GM18511 (cell line): ENCODE measurements at regions not wholly inside any gene's neighbourhood (a gene's known extent, or its start where the extent isn't known, plus 50 kb on each side); places are given as distances from the start of the nearest gene placed in this dataset.
"Not testable (repeated sequence)": the region's sequence is repeated elsewhere in the genome, so short reads cannot be mapped to it uniquely, and the experiment has no call there.

ENCODE experiments used
- ATAC-seq: cut with Tn5 transposase; IDR thresholded peaks from one replicate; pipeline ENCODE4 v1.9.1; 2021; ENCODE audit warnings: mild to moderate bottlenecking, moderate library complexity; ENCODE audit not compliant: unreplicated experiment

DNA sequence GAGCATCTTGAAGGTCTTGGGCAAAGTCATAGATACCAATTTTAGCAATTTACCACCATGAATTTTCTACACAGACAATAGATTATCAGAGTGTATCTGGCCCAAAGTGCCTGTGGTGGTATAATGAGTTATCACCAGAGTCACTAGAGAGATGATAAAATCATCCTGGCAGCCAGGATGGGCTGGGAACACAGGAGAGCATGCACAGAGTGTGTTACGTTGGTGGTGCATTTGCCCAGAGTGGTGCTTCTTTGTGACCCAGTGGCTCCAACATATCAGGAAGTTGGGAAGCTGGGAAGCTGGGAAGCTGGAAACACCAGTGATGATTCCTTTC lies 236.7 kb upstream of the PROX1 start:
- no peak for ATAC-seq

DNA sequence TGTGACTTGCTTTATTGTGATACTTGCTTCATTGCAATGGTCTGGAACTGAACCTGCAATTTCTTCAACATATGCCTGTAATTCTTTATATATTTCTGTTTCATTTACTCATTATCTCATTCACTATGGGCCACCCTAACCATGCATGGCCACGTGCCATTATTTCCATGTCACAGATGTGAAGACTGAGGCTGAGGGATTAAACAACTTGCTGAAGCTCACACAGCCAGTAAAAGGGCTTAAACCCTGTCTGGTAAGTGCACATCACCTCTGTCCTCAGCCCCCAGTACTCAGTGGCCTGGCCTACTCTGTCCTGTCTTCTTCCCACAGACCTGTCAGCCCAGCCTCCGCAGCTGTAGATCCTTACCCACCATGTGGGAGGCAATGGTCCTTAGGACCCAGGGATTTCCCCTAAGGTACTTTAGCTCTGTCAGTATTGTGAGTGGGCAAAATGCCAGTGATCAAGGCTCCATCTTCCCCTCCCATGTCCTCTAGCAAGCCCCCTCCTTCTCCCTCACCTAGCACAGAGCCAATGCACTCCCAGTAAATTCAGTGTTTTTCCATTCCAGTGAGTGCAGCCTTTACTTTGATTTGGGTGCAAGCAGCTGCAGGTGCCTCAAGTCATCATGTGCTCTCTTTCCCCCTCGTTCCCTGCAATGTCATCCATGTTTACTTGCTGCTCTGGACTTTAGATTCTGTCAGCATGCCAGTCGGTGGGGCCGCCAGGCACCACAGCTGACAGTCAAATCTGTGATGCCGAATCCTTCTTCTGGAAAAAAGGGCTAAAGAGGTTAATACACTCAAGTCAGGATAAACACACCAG lies 228.2 kb upstream of the PROX1 start:
- no peak for ATAC-seq

DNA sequence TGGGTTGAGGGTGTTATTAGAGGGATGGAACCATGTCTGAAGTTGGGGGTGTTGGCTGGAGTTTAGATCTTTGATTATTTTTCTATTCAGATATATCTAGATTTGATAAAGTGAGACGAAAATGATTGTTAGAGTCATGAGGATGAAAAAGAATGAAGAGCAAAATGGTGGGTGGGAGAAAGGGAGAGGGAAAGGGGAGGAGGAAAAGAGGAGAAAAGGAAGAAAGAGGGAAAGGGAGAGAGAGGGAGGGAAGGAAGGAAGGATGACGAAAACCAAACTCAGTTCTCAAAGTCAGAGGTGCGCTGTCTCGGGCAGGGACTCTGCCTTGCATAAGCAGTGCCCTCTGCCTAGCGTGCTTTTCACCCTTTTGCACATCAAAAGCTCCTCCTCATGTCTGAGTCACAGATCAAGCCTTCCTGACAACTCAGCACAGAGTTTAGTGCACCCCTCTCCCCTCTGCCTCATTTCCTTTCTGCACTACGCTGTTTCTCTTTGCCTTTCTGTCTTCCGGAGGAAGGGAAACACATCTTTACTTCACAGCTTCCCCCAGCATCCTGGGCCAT lies 225.8 kb upstream of the PROX1 start:
- ATAC-seq, result no peak

DNA sequence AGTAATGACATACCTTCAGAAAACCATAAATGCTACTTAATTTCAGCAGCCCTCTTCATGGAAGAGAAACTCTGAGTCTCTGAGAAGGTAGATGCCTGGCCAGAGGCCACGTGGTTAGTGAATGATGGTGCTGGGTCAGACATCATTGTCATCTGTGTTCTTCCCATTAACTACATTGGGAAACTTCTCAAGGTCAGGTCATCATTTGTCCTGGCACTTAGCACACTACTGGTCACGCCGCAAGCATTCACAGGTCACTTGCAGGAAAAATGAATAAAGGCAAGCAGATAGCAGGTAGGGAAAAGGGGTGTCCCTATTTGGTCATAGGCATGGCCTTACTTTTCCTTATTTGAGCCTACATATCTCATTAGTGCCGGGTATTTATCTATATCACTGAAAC lies 220.1 kb upstream of the PROX1 start:
- no peak for ATAC-seq

DNA sequence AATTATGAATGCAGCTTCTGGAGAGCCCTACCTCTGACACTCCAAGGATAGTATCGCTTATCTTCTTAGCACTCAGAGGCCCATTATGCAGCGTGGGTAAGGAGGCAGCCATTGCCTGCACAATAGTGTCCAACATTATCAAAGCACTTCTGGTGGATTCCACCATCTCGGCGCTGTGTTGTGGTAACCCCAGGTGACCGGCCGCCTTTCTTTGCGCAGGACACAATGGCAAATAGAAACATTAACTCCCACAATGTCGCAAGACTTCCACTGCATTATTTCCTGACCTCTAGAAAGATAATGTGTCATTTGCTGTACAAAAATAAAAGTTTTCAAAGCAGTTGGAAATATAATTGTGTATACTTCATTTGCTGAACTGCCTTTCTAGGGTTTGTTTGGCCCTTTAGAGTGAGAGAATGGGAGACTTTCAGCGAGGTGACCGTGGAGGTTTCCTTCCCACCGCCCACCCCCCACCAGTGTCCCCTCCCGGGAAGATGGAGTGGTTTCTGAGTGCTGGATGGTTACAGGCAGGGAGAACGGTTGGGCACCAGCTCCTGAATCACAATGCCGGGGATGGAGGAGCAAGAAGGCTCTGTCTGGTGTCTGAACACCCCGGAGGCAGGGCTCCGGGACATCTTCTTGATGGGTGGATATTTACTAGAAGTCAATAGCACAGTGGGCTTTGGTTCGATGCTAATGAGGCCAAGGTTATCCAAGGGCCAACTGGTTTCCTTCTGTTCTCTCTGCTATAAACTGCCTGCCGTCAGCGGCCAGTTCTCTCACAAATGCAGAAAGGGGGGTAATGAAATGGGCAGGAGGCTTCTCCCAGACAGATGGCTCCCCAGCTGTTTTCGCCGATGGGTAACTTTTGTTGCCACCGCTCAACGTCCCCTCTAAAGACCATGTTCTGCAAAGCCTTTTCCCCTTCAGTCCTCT lies 215.4 kb upstream of the PROX1 start:
- ATAC-seq, result no peak

DNA sequence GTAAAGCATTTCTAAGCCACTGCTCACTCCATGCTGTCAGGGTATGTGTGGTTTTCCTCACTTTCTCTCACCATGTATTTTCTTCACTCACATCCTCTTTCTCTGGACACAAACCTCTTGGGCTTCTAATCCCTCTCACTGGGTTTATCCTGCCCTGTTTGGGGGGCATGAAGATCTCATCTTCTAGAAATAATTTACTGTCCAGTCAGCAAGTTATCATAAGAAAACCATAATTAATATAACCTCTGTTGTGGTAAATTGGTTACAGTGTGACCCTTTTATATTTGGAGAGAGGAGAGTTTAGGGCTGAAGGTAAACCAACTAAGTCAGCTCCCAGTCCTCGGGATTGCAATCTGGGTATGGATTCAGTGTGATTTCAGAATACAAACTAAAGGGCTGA lies 213.8 kb upstream of the PROX1 start:
- ATAC-seq, result no peak

DNA sequence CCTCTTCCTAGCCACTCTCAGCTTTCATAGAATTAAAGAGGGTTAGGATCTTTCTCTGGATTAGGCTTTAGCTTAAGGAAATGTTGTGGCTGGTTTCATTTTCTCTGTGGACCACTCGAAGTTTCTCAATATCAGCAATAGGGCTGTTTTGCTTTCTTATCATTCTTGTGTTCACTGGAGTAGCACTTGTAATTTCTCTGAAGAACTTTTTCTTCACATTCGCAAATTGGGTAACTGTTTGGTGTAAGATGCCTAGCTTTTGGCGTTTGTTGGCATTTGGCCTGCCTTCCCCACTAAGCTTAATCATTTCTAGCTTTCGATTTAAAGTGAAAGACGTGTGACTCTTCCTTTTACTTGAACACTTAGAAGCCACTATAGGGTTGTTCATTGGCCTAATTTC lies 210.8 kb upstream of the PROX1 start:
- no peak for ATAC-seq

DNA sequence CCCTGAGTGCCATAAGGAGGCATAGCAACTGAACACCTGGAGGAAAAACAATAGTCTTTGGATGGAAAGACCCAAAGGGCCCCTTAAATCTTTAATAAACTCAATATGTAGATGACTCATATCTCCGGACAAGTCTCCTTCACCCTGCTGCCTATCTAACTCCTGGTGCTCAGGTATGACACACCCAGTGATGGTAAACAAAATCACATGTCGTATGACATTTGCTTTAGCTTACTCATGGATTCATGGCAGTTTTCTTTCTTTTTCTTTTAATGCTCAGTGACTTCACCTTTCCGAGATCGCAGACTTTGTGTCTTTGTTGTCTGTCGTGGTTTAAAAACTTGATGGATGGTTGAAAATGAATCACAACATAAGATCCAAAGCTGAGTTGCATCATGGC lies 208.5 kb upstream of the PROX1 start:
- no peak for ATAC-seq

DNA sequence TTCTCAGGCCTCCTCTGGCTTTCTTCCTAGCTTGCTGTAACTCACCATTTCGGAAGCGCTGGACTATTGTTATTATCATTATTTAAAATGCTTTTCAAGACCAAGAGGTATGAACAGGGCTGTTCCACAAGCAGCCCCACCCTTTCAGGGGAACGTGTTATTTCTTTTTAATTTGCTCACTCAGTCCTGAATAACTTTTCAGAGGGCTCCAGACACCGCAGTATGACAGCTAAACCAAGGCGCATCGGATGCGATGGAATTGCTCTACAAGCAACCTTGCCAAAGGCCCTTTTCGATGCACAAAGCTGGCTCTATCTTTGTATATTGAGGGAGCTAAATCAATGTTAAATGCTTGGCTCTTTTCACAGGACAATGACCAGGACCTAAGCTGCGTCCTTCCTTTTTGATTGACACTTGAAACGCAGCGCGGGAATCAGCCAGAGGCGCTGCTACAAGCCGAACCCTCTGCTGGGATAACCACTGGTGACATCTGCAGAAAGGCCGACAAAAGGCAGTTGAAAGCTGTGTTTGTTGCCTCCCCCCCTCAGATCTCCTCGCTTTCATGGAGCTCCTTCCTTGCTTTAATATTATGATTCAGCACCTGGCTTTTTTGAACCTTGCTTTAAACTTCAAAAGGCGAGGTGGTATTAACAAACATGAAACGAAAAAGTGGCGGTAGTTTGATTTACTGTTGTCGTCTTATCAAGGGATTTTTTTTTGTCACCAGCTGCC lies 204.7 kb upstream of the PROX1 start:
- no peak for ATAC-seq

DNA sequence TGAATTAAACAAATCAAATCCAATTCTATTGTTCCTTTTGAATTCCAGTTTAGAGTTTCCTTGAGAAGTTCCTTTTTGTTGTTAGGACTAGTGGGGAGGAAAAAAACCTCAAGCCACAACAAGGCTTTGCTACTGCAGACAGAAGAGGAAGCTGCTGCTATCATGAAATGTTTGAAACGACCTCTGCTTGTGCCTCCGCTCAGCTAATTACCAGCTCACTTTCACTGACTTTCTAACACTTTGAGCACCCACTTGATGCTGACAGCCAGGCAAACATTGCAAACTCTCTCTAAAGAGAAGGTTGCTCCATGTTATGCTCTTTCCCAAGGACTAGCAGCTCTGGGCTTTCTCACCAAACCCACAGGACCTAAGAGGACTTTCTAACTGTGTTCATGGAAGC lies 203.9 kb upstream of the PROX1 start:
- no peak for ATAC-seq

DNA sequence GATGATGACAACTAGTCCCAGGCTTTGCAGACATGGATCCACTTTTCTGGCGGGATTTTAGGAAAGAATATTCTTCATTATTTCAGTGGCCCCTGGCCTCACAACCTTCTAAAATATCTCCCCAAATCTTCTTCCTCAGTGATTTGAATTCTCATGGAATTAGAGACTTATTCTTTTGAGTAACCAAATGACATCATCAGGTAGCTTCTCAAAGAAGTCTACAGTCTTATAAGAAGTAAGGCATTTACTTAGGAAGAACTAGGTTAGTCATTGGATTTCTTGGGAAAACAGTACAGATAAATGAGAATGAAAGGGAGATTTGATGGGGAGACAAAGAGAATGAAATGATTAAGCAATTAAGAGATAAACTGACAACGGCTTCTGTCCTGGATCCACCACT lies 201.1 kb upstream of the PROX1 start:
- ATAC-seq, result no peak

DNA sequence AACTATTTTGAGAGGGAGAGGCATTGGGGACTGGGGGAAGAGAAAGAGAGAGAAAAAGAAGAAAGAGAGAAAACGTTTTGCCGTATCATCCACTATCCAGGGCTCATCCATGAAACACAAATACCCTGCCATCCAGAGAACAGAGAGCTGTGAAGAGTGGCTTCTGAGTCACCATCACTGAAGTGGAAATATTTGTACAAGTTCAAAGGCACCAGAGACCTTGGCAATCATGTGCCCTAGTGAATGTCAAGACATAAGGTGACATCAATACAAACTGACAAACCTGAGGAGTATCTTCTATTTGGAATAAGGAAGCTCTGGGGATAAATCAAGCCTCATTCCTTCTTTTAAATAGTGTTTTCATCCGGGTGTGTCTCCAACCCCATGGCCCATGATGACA lies 197.2 kb upstream of the PROX1 start:
- ATAC-seq, result no peak

DNA sequence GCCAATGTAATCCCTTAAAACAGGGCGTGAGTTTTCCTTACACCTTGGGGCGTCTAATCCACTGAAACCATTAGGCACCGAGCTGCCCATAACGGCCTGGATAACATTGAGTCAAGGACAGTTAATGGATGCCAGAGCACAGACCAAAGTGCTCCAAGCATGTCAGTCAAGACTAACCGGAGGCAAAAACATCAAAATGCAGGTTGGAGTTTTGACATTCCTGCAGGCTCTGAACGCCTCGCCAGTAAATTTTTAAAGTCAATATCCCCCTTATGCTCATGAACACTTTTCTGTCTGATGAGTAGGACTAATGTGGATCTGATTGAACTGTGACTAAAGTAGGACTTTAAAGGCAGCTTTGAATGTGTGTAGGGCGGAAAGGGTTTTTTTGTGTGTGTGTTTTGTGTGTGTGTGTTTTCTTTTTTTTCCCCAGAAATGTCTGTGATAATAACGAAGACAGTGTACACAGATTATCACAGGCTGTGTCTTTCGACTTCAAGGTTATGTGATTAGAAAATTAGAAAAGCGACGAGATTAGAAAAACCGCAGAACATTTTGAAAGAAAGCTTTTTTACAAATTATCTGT lies 194.2 kb upstream of the PROX1 start:
- no peak for ATAC-seq

DNA sequence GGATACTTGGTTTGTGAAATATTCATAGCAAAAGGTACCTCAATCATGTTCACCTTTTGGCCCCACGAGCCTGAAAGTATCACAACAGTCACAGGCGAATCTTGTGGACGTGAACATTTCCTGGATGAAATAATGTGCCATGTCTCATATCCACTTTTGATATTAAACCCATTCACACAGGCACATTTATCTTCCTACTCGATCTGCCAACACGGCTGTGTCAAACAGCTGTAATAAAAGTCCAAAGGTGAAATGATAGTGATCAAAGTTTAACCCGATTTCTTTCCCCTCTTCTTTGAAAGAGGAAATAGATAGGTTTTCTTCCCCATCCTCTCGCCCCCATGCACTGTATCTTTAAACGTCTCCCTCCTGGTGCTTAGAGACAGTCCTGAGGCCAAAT lies 191.2 kb upstream of the PROX1 start:
- ATAC-seq, result no peak

DNA sequence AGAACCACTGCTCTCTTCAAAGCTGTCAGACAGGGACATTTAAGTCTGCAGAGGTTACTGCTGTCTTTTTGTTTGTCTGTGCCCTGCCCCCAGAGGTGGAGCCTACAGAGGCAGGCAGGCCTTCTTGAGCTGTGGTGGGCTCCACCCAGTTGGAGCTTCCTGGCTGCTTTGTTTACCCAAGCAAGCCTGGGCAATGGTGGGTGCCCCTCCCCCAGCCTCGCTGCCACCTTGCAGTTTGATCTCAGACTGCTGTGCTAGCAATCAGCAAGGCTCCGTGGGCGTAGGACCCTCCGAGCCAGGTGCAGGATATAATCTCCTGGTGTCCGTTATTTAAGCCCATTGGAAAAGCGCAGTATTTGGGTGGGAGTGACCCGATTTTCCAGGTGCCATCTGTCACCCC lies 179.5 kb upstream of the PROX1 start:
- not testable (repeated sequence) for ATAC-seq

DNA sequence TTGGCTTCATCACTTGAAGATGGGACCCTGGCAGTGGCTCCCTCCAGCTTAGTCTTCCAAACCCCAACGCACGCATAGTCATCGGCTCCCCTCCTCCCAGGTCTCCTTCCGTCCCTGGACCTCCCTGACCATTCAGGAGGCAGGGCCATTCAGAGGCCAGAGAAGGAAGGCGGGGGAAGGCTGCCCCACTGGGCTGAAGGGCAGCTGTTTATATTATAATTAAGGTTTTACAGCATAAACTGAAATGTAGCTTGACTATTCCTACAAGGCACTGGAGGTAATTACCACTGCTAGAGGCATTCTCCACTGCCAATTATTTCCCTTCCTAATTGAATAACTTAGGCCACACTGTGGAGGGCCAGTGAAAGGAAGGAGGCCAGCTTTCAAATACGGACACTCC lies 170.6 kb upstream of the PROX1 start:
- ATAC-seq, result no peak

DNA sequence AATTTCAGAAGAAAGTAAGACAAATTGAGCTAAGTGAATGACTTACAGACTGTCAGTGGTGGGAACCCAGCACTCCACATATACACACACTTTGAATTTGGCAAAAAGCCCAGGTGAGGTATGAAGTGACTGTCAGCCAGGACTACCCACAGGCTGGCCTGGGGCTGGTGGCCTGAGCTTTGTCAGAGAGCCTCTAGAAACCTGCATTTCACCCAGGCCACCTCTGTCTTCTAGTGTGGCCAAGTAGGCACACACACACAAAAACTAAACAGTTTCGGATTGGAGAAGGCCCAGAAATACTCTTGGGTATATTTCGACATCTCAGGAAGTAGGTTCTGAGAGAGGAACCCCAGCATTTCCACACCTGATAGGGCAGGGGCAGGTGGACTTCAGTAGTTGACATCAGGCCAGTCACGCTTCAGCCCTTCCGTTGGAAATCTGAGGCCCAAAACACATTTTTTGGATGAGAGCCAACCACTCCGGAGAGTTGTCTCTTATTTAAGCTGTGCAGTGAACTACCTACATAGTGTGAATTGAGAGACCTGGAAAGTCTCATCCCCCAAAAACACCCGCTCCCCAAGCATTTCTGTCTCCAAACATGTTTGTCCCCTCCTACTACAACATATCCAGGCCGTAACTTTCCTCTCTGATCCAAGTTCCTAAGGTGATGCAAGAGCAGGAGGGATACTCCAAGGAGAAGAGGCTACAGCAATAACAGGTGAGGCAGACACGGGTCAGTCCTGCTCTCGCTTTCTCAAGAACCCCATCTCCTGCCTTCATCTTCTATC lies 167.2 kb upstream of the PROX1 start:
- no peak for ATAC-seq

DNA sequence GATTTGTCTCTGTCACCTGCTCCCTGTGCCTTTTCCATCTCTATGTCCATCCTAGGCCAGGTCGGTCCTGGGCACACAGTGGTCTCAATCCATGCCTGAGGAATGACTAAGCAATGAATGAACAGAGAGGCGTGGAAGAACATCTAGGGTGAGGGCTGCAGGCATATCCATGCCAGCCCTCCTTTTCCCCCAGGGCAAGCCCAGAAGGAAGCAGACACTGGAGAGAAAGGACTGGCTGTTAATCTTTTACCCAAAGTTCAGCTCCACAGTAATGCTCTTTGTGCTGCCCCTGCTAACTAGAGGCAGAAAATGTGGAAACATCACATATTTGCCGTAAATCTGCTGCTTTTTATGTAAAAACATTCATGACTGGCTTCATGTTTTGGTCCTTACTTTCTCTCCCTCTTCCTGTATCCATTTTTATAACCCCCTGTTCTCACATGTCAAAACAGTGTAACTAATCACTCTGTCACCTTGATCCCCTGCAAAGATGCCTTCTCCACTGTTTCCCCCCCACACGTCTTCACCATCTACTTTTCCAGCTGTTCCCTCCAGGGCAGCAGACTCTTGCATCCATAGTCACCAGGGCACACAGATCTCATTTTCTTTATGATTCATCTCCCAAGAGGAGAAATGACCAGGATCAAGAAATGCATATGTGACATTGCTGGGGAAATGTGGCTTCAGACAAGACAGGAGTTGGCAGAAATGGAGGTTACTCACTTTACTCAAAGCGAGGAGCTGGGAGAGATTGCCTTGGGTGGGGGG lies 166.4 kb upstream of the PROX1 start:
- ATAC-seq, result no peak

DNA sequence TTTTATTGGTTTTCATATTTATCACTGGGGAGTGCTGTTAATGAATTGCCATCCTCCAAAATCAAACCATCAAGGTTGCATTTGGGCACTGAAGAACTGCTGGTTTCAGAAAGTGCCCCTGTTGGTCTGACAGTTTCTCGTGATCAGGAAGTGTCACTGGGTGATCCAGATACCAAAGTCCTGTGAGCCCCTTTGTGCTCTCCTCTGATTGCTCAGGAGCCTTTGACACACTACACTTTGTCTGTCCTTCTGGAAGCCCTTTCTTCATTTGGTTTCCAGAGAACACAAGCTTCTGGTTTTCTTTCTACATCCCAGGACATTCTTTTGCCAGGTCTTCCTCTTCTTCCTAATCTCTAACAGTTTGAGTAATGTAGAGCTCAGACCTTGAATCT lies 165.8 kb upstream of the PROX1 start:
- no peak for ATAC-seq
